Neuron (in vitro differentiated cells): ENCODE measurements at regions not wholly inside any gene's neighbourhood (a gene's known extent, or its start where the extent isn't known, plus 50 kb on each side); places are given as distances from the start of the nearest gene placed in this dataset.

Source experiments
- H2AFZ ChIP-seq: one replicate; pipeline ENCODE4 v1.6.1; 2013; ENCODE audit warnings: low read depth, mild to moderate bottlenecking, inconsistent platforms, low read length, moderate library complexity
- H3K27me3 ChIP-seq: one replicate; pipeline ENCODE4 v1.6.1; 2013; ENCODE audit warnings: low read length; ENCODE audit not compliant: insufficient read depth
- H3K36me3 ChIP-seq: one replicate; pipeline ENCODE4 v1.6.1; 2013; ENCODE audit warnings: low read length; ENCODE audit not compliant: insufficient read depth
- H3K4me1 ChIP-seq: one replicate; pipeline ENCODE4 v1.6.1; 2013; ENCODE audit warnings: low read length; ENCODE audit not compliant: insufficient read depth
- H3K4me3 ChIP-seq: 2 replicates; pipeline ENCODE4 v1.5.1; 2013; ENCODE audit warnings: mild to moderate bottlenecking, low read length, moderate library complexity
- H3K9me3 ChIP-seq: one replicate; pipeline ENCODE4 v1.6.1; 2013; ENCODE audit warnings: low read length

GRCh38 chr1:191578281-191578680 lies 580.0 kb upstream of the RGS18 start:
- Histone ChIP-seq H3K27me3 (no peaks in the 10 kb centered on the region), H2AFZ (no peak overlapping the region), H3K4me1 (peaks cover 4% of the 10 kb centered on the region), H3K4me3 (no peak overlapping the region), H3K36me3 (no peaks in the 10 kb centered on the region), H3K9me3 (no peaks in the 10 kb centered on the region)

- Histone ChIP-seq H3K9me3 (no peaks in the 10 kb centered on the region), H2AFZ (peak overlapping the region; percentile 43), H3K4me3 (no peak overlapping the region), H3K36me3 (no peaks in the 10 kb centered on the region), H3K27me3 (no peaks in the 10 kb centered on the region), H3K4me1 (peaks cover 4% of the 10 kb centered on the region)
These were observed 579.2 kb upstream of the RGS18 start for GRCh38 chr1:191579019-191579418.

- H3K9me3 ChIP-seq = no peaks in the 10 kb centered on the region
- H3K4me1 ChIP-seq = no peaks in the 10 kb centered on the region
- no peak overlapping the region for H2AFZ ChIP-seq
- H3K4me3 ChIP-seq = no peak overlapping the region
- no peaks in the 10 kb centered on the region for H3K27me3 ChIP-seq
- H3K36me3 ChIP-seq = no peaks in the 10 kb centered on the region
These were observed 576.1 kb upstream of the RGS18 start for GRCh38 chr1:191582169-191582568.

- no peaks in the 10 kb centered on the region for H3K27me3 ChIP-seq
- H3K4me3 ChIP-seq = no peak overlapping the region
- H3K36me3 ChIP-seq = no peaks in the 10 kb centered on the region
- no peaks in the 10 kb centered on the region for H3K9me3 ChIP-seq
- H2AFZ ChIP-seq = no peak overlapping the region
- no peaks in the 10 kb centered on the region for H3K4me1 ChIP-seq
These were observed 573.2 kb upstream of the RGS18 start for GRCh38 chr1:191585095-191585494.

- Histone ChIP-seq H3K27me3 (no peaks in the 10 kb centered on the region), H3K4me3 (no peak overlapping the region), H3K36me3 (no peaks in the 10 kb centered on the region), H2AFZ (no peak overlapping the region), H3K4me1 (no peaks in the 10 kb centered on the region), H3K9me3 (no peaks in the 10 kb centered on the region)
These were observed 569.4 kb upstream of the RGS18 start for GRCh38 chr1:191588905-191589304.

GRCh38 chr1:191589536-191589935 lies 568.7 kb upstream of the RGS18 start:
- Histone ChIP-seq H3K9me3 (no peaks in the 10 kb centered on the region), H3K36me3 (no peaks in the 10 kb centered on the region), H3K4me1 (no peaks in the 10 kb centered on the region), H3K4me3 (no peak overlapping the region), H2AFZ (no peak overlapping the region), H3K27me3 (no peaks in the 10 kb centered on the region)

- no peak overlapping the region for H3K4me3 ChIP-seq
- H2AFZ ChIP-seq = no peak overlapping the region
- no peaks in the 10 kb centered on the region for H3K4me1 ChIP-seq
- H3K9me3 ChIP-seq = no peaks in the 10 kb centered on the region
- H3K27me3 ChIP-seq = no peaks in the 10 kb centered on the region
- no peaks in the 10 kb centered on the region for H3K36me3 ChIP-seq
These were observed 567.7 kb upstream of the RGS18 start for GRCh38 chr1:191590578-191590977.

GRCh38 chr1:191592039-191592438 lies 566.2 kb upstream of the RGS18 start:
- Histone ChIP-seq H3K9me3 (no peaks in the 10 kb centered on the region), H3K27me3 (no peaks in the 10 kb centered on the region), H3K4me3 (no peak overlapping the region), H2AFZ (no peak overlapping the region), H3K4me1 (no peaks in the 10 kb centered on the region), H3K36me3 (no peaks in the 10 kb centered on the region)

GRCh38 chr1:191592907-191593306 lies 565.4 kb upstream of the RGS18 start:
- H2AFZ ChIP-seq = no peak overlapping the region
- H3K4me3 ChIP-seq = no peak overlapping the region
- no peaks in the 10 kb centered on the region for H3K4me1 ChIP-seq
- H3K9me3 ChIP-seq = no peaks in the 10 kb centered on the region
- H3K36me3 ChIP-seq = no peaks in the 10 kb centered on the region
- no peaks in the 10 kb centered on the region for H3K27me3 ChIP-seq

- Histone ChIP-seq H3K4me1 (no peaks in the 10 kb centered on the region), H3K4me3 (no peak overlapping the region), H3K9me3 (no peaks in the 10 kb centered on the region), H3K27me3 (no peaks in the 10 kb centered on the region), H2AFZ (no peak overlapping the region), H3K36me3 (no peaks in the 10 kb centered on the region)
These were observed 563.1 kb upstream of the RGS18 start for GRCh38 chr1:191595170-191595569.

GRCh38 chr1:191608367-191608766 lies 549.9 kb upstream of the RGS18 start:
- H2AFZ ChIP-seq = no peak overlapping the region
- no peaks in the 10 kb centered on the region for H3K36me3 ChIP-seq
- no peaks in the 10 kb centered on the region for H3K9me3 ChIP-seq
- no peak overlapping the region for H3K4me3 ChIP-seq
- H3K4me1 ChIP-seq = no peaks in the 10 kb centered on the region
- no peaks in the 10 kb centered on the region for H3K27me3 ChIP-seq

GRCh38 chr1:191609305-191609704 lies 549.0 kb upstream of the RGS18 start:
- no peaks in the 10 kb centered on the region for H3K36me3 ChIP-seq
- no peaks in the 10 kb centered on the region for H3K4me1 ChIP-seq
- H3K27me3 ChIP-seq = no peaks in the 10 kb centered on the region
- H3K4me3 ChIP-seq = no peak overlapping the region
- no peaks in the 10 kb centered on the region for H3K9me3 ChIP-seq
- H2AFZ ChIP-seq = no peak overlapping the region

GRCh38 chr1:191615101-191615821 lies 543.0 kb upstream of the RGS18 start:
- no peak overlapping the region for H3K4me3 ChIP-seq
- H3K4me1 ChIP-seq = no peaks in the 10 kb centered on the region
- no peaks in the 10 kb centered on the region for H3K9me3 ChIP-seq
- H2AFZ ChIP-seq = no peak overlapping the region
- no peaks in the 10 kb centered on the region for H3K27me3 ChIP-seq
- H3K36me3 ChIP-seq = no peaks in the 10 kb centered on the region

GRCh38 chr1:191618181-191618580 lies 540.1 kb upstream of the RGS18 start:
- Histone ChIP-seq H3K4me1 (no peaks in the 10 kb centered on the region), H3K27me3 (no peaks in the 10 kb centered on the region), H2AFZ (no peak overlapping the region), H3K4me3 (no peak overlapping the region), H3K36me3 (no peaks in the 10 kb centered on the region), H3K9me3 (no peaks in the 10 kb centered on the region)
